NCI-H146 treated with DMSO at 0.1 percent for 48 hours (cell line): ENCODE measurements at regions not wholly inside any gene's neighbourhood (a gene's known extent, or its start where the extent isn't known, plus 50 kb on each side); places are given as distances from the start of the nearest gene placed in this dataset.
"Not testable (repeated sequence)": the region's sequence is repeated elsewhere in the genome, so short reads cannot be mapped to it uniquely, and the experiment has no call there.

Source experiments
- DNase-seq: peaks from one replicate; lab custom pipeline; 2025; ENCODE audit not compliant: unreplicated experiment; lab: John Stamatoyannopoulos, UW

GRCh38 chr12:126910570-126910969 lies 1356.4 kb upstream of the TMEM132C start:
- no peak for DNase-seq

DNA sequence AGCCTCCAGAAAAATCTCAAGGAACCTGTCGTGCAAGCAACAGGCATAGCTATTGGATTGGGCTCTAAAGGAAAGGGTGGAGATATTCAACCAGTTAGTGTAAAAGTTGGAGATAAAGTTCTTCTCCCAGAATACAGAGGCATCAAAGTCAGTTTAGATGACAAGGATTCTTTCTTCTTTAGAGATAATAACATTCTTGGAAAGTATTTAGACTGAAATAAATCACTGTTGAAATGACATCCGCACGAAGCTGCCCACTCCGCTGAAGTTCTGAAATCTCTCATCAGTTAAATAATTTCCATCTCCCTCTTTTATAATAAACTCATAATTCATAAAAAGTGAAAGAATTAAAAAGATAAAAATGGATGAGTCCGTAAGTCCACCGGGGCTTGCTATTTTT lies 1354.9 kb upstream of the TMEM132C start:
- no peak for DNase-seq

GRCh38 chr12:126914170-126914793 lies 1352.7 kb upstream of the TMEM132C start:
- no peak for DNase-seq

DNA sequence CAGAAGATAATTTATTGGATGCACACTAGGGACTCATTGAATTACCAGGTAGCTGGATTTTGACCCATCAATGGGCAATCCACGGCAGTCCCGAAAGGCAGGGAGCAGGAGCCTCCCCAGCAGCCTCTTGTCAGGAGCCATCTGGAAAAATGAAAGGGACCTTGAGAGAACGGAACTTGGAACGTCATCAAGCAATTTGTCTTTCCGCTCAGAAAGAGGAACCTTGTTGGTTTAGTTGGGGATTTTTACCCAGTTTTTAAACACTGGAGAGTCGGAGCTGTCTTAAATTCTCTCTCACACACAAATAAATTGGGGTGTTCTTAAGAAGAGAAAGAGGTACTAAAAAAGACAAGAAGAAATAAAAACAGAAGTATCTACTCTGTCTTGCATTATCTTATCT lies 1351.7 kb upstream of the TMEM132C start:
- no peak for DNase-seq

GRCh38 chr12:126926023-126926594 lies 1340.9 kb upstream of the TMEM132C start:
- DNase-seq, result no peak

DNA sequence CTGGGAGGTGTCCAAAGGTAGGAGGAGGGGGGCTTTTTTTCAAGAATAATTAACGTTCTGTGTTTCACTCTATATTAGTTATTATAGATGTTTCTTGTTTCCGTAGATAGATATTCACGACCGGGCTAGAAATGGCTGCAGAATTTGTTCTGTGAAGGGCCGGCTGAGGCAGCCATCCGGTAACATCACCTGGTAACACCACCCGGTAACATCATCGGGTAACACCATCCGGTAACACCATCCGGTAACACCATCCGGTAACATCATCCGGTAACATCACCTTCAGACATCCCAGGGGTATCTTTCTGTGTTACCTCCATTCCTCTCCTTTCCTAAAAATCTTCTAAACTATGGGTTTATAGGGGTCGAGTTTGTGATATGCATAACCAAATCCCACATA lies 1336.7 kb upstream of the TMEM132C start:
- no peak for DNase-seq

DNA sequence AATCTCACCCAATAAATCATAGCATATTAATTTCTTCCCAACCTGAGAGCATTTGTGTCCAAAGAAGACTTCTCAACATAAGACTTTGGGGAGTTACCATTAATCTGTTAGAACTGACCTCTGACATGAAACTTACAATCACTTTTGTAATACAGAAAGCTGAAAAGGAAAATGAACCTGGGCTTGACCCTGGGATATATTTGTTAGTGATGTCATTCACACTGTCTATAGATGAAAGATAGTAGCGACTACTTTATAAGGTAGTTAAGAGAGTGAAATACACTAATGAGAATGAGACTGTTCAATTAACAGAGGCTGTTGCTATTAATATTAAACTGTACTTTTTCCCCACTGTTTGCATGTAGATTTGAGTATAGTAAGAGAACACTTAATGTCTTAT lies 1334.8 kb upstream of the TMEM132C start:
- no peak for DNase-seq

- no peak for DNase-seq
These were observed 1331.5 kb upstream of the TMEM132C start for GRCh38 chr12:126935435-126935834.

DNA sequence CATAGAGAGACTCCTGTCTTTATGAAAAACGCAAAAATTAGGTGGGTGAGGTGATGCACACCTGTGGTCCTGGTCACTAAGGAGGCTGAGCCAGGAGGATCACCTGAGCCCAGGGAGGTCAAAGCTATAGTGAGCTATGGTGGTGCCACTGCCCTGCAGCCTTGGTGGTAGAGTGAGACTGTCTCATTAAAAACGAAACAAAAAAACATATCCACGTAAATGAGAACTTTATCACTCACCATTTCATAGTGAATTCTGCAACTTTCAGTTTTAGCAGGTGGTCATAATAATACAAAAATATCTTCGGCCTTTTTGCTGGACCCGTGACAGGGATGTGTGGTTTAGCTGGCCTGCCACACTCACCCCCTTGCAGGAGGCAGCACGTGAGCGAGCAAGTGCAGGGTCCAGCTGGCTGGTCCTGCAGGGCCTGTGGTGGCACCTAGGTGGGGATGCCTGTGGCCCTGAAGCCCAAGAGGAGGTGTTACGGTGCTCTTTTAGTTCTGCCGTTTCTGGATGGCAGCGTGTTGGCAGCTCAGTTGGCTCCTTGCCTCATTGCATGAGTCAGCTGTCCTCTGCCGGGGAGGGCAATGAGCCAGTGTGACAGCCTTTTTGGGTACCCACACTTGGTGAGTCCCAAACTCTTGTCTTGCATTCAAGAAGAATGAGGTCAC lies 1330.7 kb upstream of the TMEM132C start:
- no peak for DNase-seq

- no peak for DNase-seq
These were observed 1329.5 kb upstream of the TMEM132C start for GRCh38 chr12:126937431-126937830.

DNA sequence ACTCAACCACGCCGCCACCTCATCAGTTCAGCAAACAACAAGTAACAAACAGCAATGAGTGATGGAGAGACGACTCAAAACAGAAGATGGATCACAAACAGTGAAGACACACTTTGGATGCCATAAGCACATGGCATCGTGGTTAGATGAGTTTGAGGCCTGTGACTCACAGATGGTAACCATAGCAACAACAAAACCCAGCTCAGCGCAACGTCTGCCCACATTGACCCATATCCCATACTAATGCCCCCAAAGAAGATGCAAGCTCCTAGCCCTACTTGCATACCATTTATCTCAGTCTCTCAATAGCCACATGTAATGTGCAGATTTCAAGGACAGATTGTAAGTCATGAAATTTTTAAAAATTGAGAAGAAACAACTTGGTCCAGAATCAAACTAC lies 1322.3 kb upstream of the TMEM132C start:
- no peak for DNase-seq

GRCh38 chr12:126946958-126947357 lies 1320.0 kb upstream of the TMEM132C start:
- DNase-seq, result not testable (repeated sequence)

DNA sequence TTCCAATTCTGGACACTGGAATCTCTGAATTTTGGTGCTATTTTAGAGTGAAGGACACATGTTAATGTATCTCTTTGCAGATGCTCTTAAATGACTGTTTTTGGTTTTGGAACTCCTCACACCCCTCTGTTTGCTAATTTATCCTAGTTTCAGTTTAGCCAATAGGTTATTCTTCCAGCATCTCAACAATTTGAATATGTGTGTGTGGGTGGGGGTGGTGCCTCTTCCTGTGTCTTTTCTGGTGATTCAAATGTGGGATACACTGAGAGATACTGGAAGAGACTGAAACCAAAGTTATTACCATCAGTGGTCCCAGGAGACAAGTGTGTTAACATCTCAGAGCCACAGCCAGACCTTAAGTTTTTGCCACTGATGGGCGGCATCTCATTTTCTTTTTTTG lies 1317.4 kb upstream of the TMEM132C start:
- no peak for DNase-seq

- DNase-seq, result no peak
These were observed 1316.7 kb upstream of the TMEM132C start for GRCh38 chr12:126950266-126950665.

- DNase-seq, result no peak
These were observed 1314.6 kb upstream of the TMEM132C start for GRCh38 chr12:126952096-126953007.

DNA sequence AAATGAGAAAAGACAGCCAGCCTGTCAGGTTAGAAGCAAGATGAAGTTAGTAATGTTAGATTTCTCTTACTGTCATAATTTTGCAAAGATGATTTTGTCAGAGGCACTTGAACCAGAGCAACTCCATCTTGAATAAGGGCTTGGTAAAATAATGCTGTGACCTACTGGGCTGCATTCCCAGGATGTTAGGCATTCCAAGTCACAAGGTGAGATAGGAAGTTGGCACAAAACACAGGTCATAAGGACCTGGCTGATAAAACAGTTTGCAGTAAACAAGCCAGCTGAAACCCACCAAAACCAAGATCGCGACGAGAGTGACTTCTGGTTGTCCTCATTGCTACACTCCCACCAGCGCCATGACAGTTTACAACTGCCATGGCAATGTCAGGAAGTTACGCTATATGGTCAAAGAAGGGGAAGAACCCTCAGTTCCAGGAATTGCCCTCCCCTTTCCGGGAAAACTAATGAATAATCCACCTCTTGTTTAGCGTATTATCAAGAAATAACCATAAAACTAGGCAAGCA lies 1313.5 kb upstream of the TMEM132C start:
- DNase-seq, result no peak

DNA sequence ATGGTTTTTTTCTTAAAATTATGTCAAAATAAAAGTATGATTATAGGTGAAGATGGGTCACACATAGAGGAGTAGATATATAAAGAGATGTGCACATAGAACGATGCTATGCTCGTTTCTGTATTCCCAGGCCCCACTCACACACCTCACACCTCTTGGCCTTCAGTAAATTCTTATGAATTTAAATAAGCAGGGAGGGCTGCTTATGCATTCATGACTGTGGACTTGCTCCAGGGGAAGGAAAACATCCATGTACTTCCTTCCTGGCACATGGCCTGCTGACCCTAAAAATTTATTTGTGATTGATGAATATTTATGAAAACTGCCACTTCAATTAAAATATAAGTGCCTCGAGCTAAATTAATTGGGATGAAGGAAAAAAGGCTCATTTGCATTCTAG lies 1306.7 kb upstream of the TMEM132C start:
- no peak for DNase-seq

GRCh38 chr12:126960709-126961108 lies 1306.3 kb upstream of the TMEM132C start:
- DNase-seq, result no peak

DNA sequence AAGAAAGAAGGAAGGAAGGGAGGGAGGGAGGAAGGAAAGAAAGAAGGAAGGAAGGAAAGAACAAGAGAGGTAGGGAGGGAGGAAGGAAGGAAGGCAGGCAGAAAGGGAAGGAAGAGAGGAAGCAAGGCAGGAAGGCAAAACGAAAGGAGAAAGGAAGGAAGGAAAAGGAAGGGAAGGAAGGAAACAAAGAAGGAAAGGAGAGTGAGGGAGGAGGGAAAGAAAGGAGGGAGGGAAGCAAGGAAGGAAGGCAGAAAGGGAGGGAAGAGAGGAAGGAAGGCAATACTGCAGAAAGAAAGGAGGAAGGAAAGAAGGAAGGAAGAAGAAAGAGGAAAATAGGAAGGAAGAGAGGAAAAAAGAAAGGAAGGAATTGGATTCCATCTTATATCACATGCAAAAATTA lies 1303.1 kb upstream of the TMEM132C start:
- no peak for DNase-seq

GRCh38 chr12:126966498-126966897 lies 1300.5 kb upstream of the TMEM132C start:
- DNase-seq, result no peak

GRCh38 chr12:126967152-126967551 lies 1299.8 kb upstream of the TMEM132C start:
- DNase-seq, result no peak
